HG03060 (cell line): ENCODE measurements at regions not wholly inside any gene's neighbourhood (a gene's known extent, or its start where the extent isn't known, plus 50 kb on each side); places are given as distances from the start of the nearest gene placed in this dataset.

Source experiments
- ATAC-seq: cut with Tn5 transposase; IDR thresholded peaks from one replicate; pipeline ENCODE4 v1.9.1; 2021; ENCODE audit warnings: low read depth, moderate number of reproducible peaks; ENCODE audit not compliant: unreplicated experiment

DNA sequence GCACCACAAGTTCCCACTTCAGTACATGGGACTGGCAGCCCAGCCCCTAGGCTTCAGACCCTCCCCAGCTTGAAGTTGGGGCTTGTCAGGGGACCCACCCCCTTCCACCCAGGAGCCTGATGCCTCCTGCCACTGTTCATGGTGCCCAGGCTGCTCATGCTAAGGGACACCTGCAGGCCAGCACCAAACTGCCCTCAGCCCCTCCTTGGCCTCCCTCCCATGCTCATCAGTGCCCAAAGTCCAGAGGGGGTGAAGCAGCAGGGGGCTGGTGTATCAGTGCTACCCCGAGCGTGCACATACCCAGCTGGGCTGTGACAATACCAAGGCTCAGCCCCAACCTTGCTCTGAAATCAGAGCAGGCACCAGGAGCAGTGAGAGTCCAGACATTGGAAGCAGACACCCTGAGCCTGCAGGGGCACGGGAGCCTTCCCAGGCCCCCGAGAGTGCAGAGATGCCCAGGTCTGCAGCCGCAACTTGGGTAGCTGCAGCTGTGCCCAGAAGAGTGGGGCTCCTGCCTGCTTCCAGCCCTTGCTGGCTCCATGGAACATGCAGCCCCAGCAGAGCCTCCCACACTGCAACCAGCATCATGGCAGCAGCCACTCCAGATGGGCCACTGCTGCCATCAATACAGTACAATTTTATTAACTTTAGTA is 79.0 kb downstream of the MTERF1 start:
- no peak for ATAC-seq

DNA sequence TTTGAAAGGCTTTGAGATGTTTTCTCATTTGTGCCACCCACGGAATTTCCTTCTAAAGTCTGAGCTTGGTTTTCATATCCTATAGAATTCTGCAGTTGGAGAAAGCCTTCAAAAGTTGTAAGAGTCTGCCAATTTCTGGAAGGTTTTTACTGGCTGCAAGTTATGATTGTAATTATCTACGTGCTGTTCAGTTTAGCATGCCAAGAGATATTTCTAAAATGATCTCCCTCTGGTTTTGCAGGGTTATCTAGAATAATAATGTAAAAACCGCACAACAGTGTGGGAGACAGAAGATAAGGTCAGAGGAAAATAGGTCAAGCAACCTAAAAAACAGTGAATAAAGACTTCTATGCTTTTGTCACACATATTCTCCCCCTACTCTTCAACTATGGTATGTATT is 69.3 kb downstream of the MTERF1 start:
- no peak for ATAC-seq

GRCh38 chr7:91811641-91812040 is 68.9 kb downstream of the MTERF1 start:
- no peak for ATAC-seq

DNA sequence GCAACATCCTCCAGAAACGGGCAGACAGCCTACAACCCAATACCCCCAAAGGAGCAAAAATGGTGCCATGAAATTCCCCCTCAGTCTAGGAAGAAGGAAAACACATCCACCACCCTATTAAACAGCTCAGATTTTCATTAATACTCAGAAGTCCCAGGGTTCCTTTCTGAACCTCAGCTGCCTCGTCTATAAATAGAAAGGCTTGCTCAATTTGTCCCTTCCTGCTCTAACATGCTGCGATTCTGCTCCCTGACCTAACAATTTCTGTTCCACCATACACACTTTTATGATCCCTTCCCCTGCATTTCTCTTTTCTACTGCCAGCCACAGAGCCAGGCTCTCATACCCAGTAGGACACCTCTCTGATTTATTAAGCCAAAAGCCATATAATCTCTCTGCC is 68.1 kb downstream of the MTERF1 start:
- no peak for ATAC-seq

- ATAC-seq: no peak
Measured at GRCh38 chr7:91814189-91814588, 66.3 kb downstream of the MTERF1 start.
